NCI-H524 treated with DMSO at 0.1 percent for 48 hours (cell line): ENCODE measurements at regions not wholly inside any gene's neighbourhood (a gene's known extent, or its start where the extent isn't known, plus 50 kb on each side); places are given as distances from the start of the nearest gene placed in this dataset.
"Not testable (repeated sequence)": the region's sequence is repeated elsewhere in the genome, so short reads cannot be mapped to it uniquely, and the experiment has no call there.

Source experiments
- DNase-seq: peaks from one replicate; lab custom pipeline; 2025; lab: John Stamatoyannopoulos, UW

- no peak for DNase-seq
Measured at GRCh38 chr5:84480873-84481637, 96.4 kb upstream of the EDIL3 start.

GRCh38 chr5:84478603-84479002, 93.9 kb upstream of the EDIL3 start:
- DNase-seq: no peak

GRCh38 chr5:84477485-84477884, 92.8 kb upstream of the EDIL3 start:
- no peak for DNase-seq

GRCh38 chr5:84474126-84474525, 89.4 kb upstream of the EDIL3 start:
- DNase-seq: no peak

GRCh38 chr5:84453405-84453804, 68.7 kb upstream of the EDIL3 start:
- DNase-seq: no peak

- DNase-seq: no peak
Measured at GRCh38 chr5:84450617-84451414, 66.1 kb upstream of the EDIL3 start.

GRCh38 chr5:84445049-84445685, 60.5 kb upstream of the EDIL3 start:
- DNase-seq: no peak

GRCh38 chr5:84438456-84438855, 53.8 kb upstream of the EDIL3 start:
- no peak for DNase-seq

- no peak for DNase-seq
Measured at GRCh38 chr5:84437673-84438315, 53.1 kb upstream of the EDIL3 start.

GRCh38 chr5:84436866-84437265, 52.2 kb upstream of the EDIL3 start:
- no peak for DNase-seq

- DNase-seq: not testable (repeated sequence)
Measured at GRCh38 chr5:84435861-84436346, 51.2 kb upstream of the EDIL3 start.
